NCI-H1105 (cell line): ENCODE measurements at regions not wholly inside any gene's neighbourhood (a gene's known extent, or its start where the extent isn't known, plus 50 kb on each side); places are given as distances from the start of the nearest gene placed in this dataset.

ENCODE experiments used
- DNase-seq: peaks from one replicate; lab custom pipeline; 2025; lab: John Stamatoyannopoulos, UW

GRCh38 chr6:165229216-165229615 lies 80.2 kb downstream of the C6orf118 start:
- DNase-seq = no peak

- no peak for DNase-seq
Measured at GRCh38 chr6:165227644-165228329, 81.6 kb downstream of the C6orf118 start.

- no peak for DNase-seq
Measured at GRCh38 chr6:165223736-165224135, 85.7 kb downstream of the C6orf118 start.

GRCh38 chr6:165223101-165223500 lies 86.3 kb downstream of the C6orf118 start:
- no peak for DNase-seq

GRCh38 chr6:165222315-165223025 lies 86.9 kb downstream of the C6orf118 start:
- no peak for DNase-seq

GRCh38 chr6:165220045-165220444 lies 89.4 kb downstream of the C6orf118 start:
- DNase-seq = no peak

- no peak for DNase-seq
Measured at GRCh38 chr6:165219629-165220028, 89.8 kb downstream of the C6orf118 start.

- no peak for DNase-seq
Measured at GRCh38 chr6:165218829-165219228, 90.6 kb downstream of the C6orf118 start.

- DNase-seq = no peak
Measured at GRCh38 chr6:165206798-165207197, 102.6 kb downstream of the C6orf118 start.

GRCh38 chr6:165205632-165206031 lies 103.8 kb downstream of the C6orf118 start:
- no peak for DNase-seq

GRCh38 chr6:165204807-165205545 lies 104.4 kb downstream of the C6orf118 start:
- no peak for DNase-seq

GRCh38 chr6:165200178-165200577 lies 109.2 kb downstream of the C6orf118 start:
- DNase-seq = no peak

- DNase-seq = no peak
Measured at GRCh38 chr6:165191461-165191860, 117.9 kb downstream of the C6orf118 start.

GRCh38 chr6:165186441-165187205 lies 122.8 kb downstream of the C6orf118 start:
- DNase-seq = no peak

GRCh38 chr6:165186041-165186440 lies 123.4 kb downstream of the C6orf118 start:
- DNase-seq = no peak

- no peak for DNase-seq
Measured at GRCh38 chr6:165184192-165184979, 125.0 kb downstream of the C6orf118 start.

GRCh38 chr6:165183496-165184140 lies 125.8 kb downstream of the C6orf118 start:
- no peak for DNase-seq

GRCh38 chr6:165183071-165183470 lies 126.3 kb downstream of the C6orf118 start:
- no peak for DNase-seq

GRCh38 chr6:165181951-165182414 lies 127.4 kb downstream of the C6orf118 start:
- DNase-seq = no peak

- no peak for DNase-seq
Measured at GRCh38 chr6:165178056-165178455, 131.3 kb downstream of the C6orf118 start.

GRCh38 chr6:165173484-165173883 lies 135.9 kb downstream of the C6orf118 start:
- no peak for DNase-seq
